ENCODE measurements at regions not wholly inside any gene's neighbourhood (a gene's known extent, or its start where the extent isn't known, plus 50 kb on each side); places are given as distances from the start of the nearest gene placed in this dataset.

DNA sequence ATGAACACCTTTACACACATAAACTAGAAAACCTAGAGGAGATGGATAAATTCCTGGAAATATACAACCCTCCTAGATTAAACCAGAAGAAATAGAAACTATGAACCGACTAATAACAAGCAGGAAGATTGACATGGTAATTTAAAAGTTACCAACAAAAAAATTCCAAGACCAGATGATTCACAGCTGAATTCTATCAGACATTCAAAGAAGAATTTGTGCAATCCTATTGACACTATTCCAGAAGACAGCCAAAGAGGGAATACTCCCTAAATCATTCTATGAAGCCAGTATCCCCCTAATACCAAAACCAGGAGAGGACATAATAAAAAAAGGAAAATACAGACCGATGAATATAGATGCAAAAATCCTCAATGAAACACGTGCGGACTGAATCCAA lies 102.6 kb upstream of the KRR1 start:
- no peaks in the 10 kb centered on the region for H3K9me3 ChIP-seq (ENCODE audit: low read depth)
- peak overlapping the region; percentile 44 for H3K4me2 ChIP-seq (ENCODE audit: unreplicated experiment)
- no peaks in the 10 kb centered on the region for H3K36me3 ChIP-seq (ENCODE audit: low read depth)
- no peak overlapping the region for H3K27ac ChIP-seq
- peak; percentile 26 for DNase-seq
- WGBS, 2 experiments (ENCODE audit: low coverage in 1 of 2, low lambda C conversion rate in 2 of 2, missing lambda C conversion rate in 2 of 2) = 33 to 44% methylated on average over 4 of the region's 4 CpGs
- no peaks in the 10 kb centered on the region for H3K27me3 ChIP-seq (replicated peaks; ENCODE audit: insufficient read depth)
- no peaks in the 10 kb centered on the region for H4K20me1 ChIP-seq (ENCODE audit: insufficient read depth)
- H3K9me2 ChIP-seq (ENCODE audit: insufficient read depth) = no peaks in the 10 kb centered on the region
- TF ChIP-seq EZH2 (IDR thresholded peaks at IDR 0.05; ENCODE audit: insufficient read depth, poor library complexity, severe bottlenecking) (no peak), EZH2phosphoT487 (IDR thresholded peaks at IDR 0.05; ENCODE audit: insufficient read depth, low read depth) (no peak)
- H3K4me3 ChIP-seq = 0 out of 2 replicates have a peak overlapping the region, but pooled peaks have one; percentile 17
- H2AFZ ChIP-seq = no peak overlapping the region
- no peaks in the 10 kb centered on the region for H3K79me2 ChIP-seq (ENCODE audit: insufficient read depth)
- H3K9ac ChIP-seq = no peak overlapping the region
- peaks cover 10% of the 10 kb centered on the region for H3K4me1 ChIP-seq (ENCODE audit: insufficient read depth)
- H3F3A ChIP-seq (ENCODE audit: insufficient read depth) = peaks cover 10% of the 10 kb centered on the region
- in situ Hi-C loops (cut with MboI) = no loop called here

GRCh38 chr12:75611041-75611440 lies 99.6 kb upstream of the KRR1 start:
- Histone ChIP-seq H3K9ac (no peak overlapping the region), H3K4me1 (ENCODE audit: insufficient read depth) (peaks cover 10% of the 10 kb centered on the region), H3K27ac (no peak overlapping the region), H3K27me3 (replicated peaks; ENCODE audit: insufficient read depth) (no peaks in the 10 kb centered on the region), H4K20me1 (ENCODE audit: insufficient read depth) (no peaks in the 10 kb centered on the region), H3F3A (ENCODE audit: insufficient read depth) (peaks cover 10% of the 10 kb centered on the region), H3K9me3 (ENCODE audit: low read depth) (no peaks in the 10 kb centered on the region), H3K36me3 (ENCODE audit: low read depth) (no peaks in the 10 kb centered on the region), H3K4me3 (no peak overlapping the region), H3K4me2 (ENCODE audit: unreplicated experiment) (no peak overlapping the region), H3K79me2 (ENCODE audit: insufficient read depth) (no peaks in the 10 kb centered on the region), H3K9me2 (ENCODE audit: insufficient read depth) (no peaks in the 10 kb centered on the region), H2AFZ (no peak overlapping the region)
- TF ChIP-seq EZH2 (IDR thresholded peaks at IDR 0.05; ENCODE audit: insufficient read depth, poor library complexity, severe bottlenecking) (no peak), EZH2phosphoT487 (IDR thresholded peaks at IDR 0.05; ENCODE audit: insufficient read depth, low read depth) (no peak)
- DNase-seq = no peak
- in situ Hi-C loops (cut with MboI) = no loop called here
- WGBS, 2 experiments (ENCODE audit: low coverage in 1 of 2, low lambda C conversion rate in 2 of 2, missing lambda C conversion rate in 2 of 2) = 95 to 97% methylated on average over 4 of the region's 4 CpGs

- no peak for DNase-seq
- Histone ChIP-seq H3K4me1 (ENCODE audit: insufficient read depth) (no peaks in the 10 kb centered on the region), H3K9me2 (ENCODE audit: insufficient read depth) (no peaks in the 10 kb centered on the region), H3K79me2 (ENCODE audit: insufficient read depth) (no peaks in the 10 kb centered on the region), H2AFZ (no peak overlapping the region), H3K27me3 (replicated peaks; ENCODE audit: insufficient read depth) (no peaks in the 10 kb centered on the region), H3K9ac (no peak overlapping the region), H3K36me3 (ENCODE audit: low read depth) (no peaks in the 10 kb centered on the region), H3K27ac (no peak overlapping the region), H3K4me2 (ENCODE audit: unreplicated experiment) (no peak overlapping the region), H3F3A (ENCODE audit: insufficient read depth) (no peaks in the 10 kb centered on the region), H3K4me3 (no peak overlapping the region), H4K20me1 (ENCODE audit: insufficient read depth) (no peaks in the 10 kb centered on the region), H3K9me3 (ENCODE audit: low read depth) (no peaks in the 10 kb centered on the region)
- in situ Hi-C loops (cut with MboI) = no loop called here
- TF ChIP-seq EZH2phosphoT487 (IDR thresholded peaks at IDR 0.05; ENCODE audit: insufficient read depth, low read depth) = no peak
- WGBS, 2 experiments (ENCODE audit: low coverage in 1 of 2, low lambda C conversion rate in 2 of 2, missing lambda C conversion rate in 2 of 2) = 66 to 67% methylated on average over 3 of the region's 3 CpGs
These were observed 95.5 kb upstream of the KRR1 start for GRCh38 chr12:75606956-75607355.

- no peak for DNase-seq
- Histone ChIP-seq H3F3A (ENCODE audit: insufficient read depth) (no peaks in the 10 kb centered on the region), H3K4me3 (no peak overlapping the region), H3K36me3 (ENCODE audit: low read depth) (no peaks in the 10 kb centered on the region), H3K79me2 (ENCODE audit: insufficient read depth) (no peaks in the 10 kb centered on the region), H3K9me2 (ENCODE audit: insufficient read depth) (no peaks in the 10 kb centered on the region), H3K9me3 (ENCODE audit: low read depth) (no peaks in the 10 kb centered on the region), H4K20me1 (ENCODE audit: insufficient read depth) (no peaks in the 10 kb centered on the region), H3K27me3 (replicated peaks; ENCODE audit: insufficient read depth) (no peaks in the 10 kb centered on the region), H3K27ac (no peak overlapping the region), H3K4me2 (ENCODE audit: unreplicated experiment) (no peak overlapping the region), H3K9ac (no peak overlapping the region), H2AFZ (peak overlapping the region; percentile 30; the same call in 1 of the 2 replicates), H3K4me1 (ENCODE audit: insufficient read depth) (no peaks in the 10 kb centered on the region)
- in situ Hi-C loops (cut with MboI) = no loop called here
- WGBS, 2 experiments (ENCODE audit: low coverage in 1 of 2, low lambda C conversion rate in 2 of 2, missing lambda C conversion rate in 2 of 2) = 58% methylated on average over 2 of the region's 2 CpGs
- no peak for TF ChIP-seq EZH2phosphoT487 (IDR thresholded peaks at IDR 0.05; ENCODE audit: insufficient read depth, low read depth)
- no peak for TF ChIP-seq EZH2 (IDR thresholded peaks at IDR 0.05; ENCODE audit: insufficient read depth, poor library complexity, severe bottlenecking)
These were observed 94.7 kb upstream of the KRR1 start for GRCh38 chr12:75606151-75606550.

GRCh38 chr12:75603475-75603874 lies 92.1 kb upstream of the KRR1 start:
- Histone ChIP-seq H3K4me1 (ENCODE audit: insufficient read depth) (no peaks in the 10 kb centered on the region), H2AFZ (no peak overlapping the region), H3K27me3 (replicated peaks; ENCODE audit: insufficient read depth) (no peaks in the 10 kb centered on the region), H3K4me2 (ENCODE audit: unreplicated experiment) (peak overlapping the region; percentile 8), H3K9me3 (ENCODE audit: low read depth) (no peaks in the 10 kb centered on the region), H3K9me2 (ENCODE audit: insufficient read depth) (no peaks in the 10 kb centered on the region), H3K79me2 (ENCODE audit: insufficient read depth) (no peaks in the 10 kb centered on the region), H3K9ac (no peak overlapping the region), H4K20me1 (ENCODE audit: insufficient read depth) (no peaks in the 10 kb centered on the region), H3K4me3 (no peak overlapping the region), H3K36me3 (ENCODE audit: low read depth) (no peaks in the 10 kb centered on the region), H3F3A (ENCODE audit: insufficient read depth) (no peaks in the 10 kb centered on the region), H3K27ac (no peak overlapping the region)
- no peak for TF ChIP-seq EZH2 (IDR thresholded peaks at IDR 0.05; ENCODE audit: insufficient read depth, poor library complexity, severe bottlenecking)
- TF ChIP-seq EZH2phosphoT487 (IDR thresholded peaks at IDR 0.05; ENCODE audit: insufficient read depth, low read depth) = no peak
- 92 to 95% methylated on average over 3 of the region's 3 CpGs for WGBS, 2 experiments (ENCODE audit: low coverage in 1 of 2, low lambda C conversion rate in 2 of 2, missing lambda C conversion rate in 2 of 2)
- peak; percentile 29 for DNase-seq
- in situ Hi-C loops (cut with MboI) = no loop called here
